TTC549 (cell line): ENCODE measurements at regions not wholly inside any gene's neighbourhood (a gene's known extent, or its start where the extent isn't known, plus 50 kb on each side); places are given as distances from the start of the nearest gene placed in this dataset.
"Not testable (repeated sequence)": the region's sequence is repeated elsewhere in the genome, so short reads cannot be mapped to it uniquely, and the experiment has no call there.

Experiments
- FAIRE-seq: peaks from 2 replicates; lab custom pipeline; 2012; peaks lifted over from hg19 to GRCh38; lab: Jason Lieb, UNC

DNA sequence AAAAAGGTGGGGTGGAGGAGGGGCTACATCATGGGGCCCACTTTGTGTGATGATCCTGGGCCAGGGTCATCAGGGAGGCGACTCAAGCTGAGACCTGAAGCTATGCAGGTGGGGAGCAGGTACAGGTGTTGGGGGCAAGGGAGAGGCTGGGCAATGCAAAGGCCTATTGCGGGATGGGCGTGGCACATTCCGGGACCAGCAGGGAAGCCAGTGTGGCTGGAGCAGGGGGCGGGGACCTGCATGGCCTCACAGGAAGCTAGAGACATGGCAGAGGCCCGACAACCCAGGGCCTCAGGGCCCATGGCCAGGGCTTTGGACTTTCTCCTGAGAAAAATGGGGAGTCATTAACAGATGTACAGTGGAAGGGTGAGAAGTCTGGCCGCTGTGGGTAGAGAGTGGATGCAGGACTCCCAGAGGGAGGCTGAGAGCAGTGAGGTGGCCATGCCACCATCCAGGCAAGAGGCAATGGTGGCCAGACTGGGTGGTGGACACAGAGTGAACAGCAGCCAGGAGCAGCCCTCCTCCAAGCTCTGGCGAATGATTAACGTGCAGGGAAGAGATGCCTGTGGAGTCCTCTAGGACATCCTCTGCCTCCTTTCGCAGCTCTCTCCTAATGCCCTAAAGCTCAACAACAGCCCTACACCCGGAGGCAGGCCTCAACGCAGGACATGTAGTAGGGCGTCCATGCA, 122.6 kb upstream of the ATP2B2 start:
- FAIRE-seq, result no peak

DNA sequence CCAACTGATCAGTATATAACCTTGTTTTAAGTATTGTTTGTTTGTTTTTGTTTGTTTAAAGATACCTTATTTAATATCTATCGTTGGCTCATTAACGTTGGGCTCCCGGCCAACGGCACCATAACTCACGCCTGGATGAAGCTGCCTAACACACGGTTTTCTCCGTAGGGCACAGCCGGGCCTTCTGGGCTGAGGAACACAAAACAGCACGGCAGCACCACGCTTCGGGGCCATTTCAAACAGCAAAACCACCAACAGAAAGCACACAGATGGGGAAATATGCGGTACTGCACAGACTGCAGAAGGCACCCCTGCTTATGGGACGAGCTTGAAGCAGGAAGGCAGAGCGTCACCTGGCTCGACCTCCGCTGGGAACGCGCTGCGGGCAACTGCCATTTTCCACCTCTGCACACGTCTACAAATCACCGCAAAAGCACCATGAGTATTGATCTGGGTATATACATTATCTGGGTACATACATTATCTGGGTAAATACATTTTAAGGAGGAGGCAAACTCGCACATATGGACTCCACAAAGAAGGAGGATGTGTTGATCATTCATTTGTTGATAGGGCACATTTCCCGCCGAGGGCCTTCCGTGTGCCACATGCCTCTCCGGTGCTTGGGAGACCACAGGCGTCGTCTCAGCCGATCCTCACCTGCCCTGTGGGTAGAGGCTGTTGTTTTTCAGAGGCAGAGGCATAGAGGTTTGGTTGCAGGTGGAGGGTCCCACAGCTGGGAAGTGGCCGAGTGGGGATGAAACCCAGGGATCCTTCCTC, 123.7 kb upstream of the ATP2B2 start:
- FAIRE-seq, result no peak

DNA sequence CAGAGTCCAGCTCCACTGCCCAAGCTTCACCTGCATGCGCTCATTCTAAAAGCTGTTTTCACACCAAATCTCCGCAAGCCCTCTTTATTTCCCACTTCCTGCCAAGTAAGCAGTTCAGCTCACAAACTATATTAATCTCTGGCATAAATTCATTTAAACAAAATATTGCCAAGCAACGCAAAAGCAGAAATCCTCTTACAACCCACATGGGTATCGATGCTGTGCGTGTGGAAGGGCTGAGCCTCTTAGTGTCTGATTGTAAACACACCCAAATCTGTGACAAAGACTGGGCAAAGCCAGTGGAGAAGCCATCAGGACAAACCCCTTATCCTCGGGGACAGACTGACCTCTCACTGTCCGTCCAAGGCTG, 124.3 kb upstream of the ATP2B2 start:
- FAIRE-seq, result no peak

DNA sequence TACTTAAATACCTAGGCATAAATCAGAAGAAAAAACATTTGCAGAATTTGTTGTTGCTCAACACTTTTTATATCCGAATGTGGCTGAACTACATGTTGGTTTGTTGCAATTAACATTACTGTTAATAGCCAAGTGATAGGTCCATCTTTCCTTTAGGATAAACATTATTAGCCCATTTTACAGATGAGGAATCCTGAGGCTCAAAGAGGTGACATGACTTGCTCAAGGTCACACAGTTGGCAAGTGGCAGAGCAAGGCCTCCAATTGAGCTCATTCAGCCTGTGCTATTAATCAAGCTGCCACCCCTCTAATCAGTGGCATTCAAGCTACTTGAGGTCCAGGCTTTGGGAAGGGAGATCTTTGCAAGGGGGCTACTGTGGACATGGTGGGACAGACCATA, 125.8 kb upstream of the ATP2B2 start:
- FAIRE-seq, result no peak

- no peak for FAIRE-seq
Measured at GRCh38 chr3:10632125-10632524, 126.7 kb upstream of the ATP2B2 start.

- no peak for FAIRE-seq
Measured at GRCh38 chr3:10632741-10633140, 127.4 kb upstream of the ATP2B2 start.

DNA sequence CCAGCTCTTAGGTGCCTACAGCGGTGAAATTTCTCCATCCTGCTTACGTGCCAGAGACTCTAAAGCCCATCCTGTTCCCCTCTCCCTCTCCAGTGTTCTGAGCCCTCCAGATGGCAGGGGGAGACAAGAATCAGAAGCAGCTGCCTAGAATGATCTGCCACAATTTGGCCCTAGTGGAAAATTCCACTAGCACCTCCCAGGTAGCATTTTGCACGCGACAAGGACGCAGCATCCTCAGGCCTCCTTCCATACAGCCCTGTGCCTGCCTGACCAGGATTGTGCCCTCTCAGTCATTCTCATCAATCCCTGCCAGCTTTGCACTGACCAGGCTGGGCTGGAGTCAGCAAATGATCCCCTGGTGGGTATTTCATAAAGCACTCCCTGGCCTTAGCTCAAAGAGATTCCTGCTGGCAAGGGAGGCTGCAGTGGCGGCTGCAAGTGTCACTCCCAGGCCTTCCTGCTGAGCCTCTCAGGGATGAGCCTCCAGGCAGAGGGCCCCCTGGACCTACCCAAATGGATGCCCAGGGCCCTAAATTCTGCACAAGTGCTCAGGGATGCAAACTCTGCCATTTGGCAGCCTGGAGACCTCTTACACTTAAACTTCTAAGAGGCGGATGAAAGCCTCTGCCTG, 130.2 kb upstream of the ATP2B2 start:
- no peak for FAIRE-seq

GRCh38 chr3:10637342-10637741, 132.0 kb upstream of the ATP2B2 start:
- FAIRE-seq, result no peak

- no peak for FAIRE-seq
Measured at GRCh38 chr3:10638466-10638865, 133.1 kb upstream of the ATP2B2 start.

DNA sequence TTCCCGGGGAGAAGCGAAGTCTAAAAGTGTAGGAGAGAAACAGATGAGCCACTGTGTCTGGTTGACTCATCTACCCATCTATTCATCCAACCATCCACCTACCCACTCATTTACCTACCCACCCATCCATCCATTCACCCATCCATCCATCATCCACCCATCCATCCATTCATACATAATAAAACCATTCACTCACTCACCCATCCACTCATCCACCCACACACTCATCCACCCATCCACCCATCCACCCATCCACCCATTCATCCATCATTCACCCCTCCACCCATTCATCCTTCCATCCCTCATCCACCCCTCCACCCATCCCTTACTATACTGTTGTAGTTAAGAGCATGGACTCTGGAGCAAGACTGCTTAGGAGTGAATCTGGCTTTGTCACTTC, 136.4 kb upstream of the ATP2B2 start:
- FAIRE-seq, result no peak

GRCh38 chr3:10644189-10644588, 138.8 kb upstream of the ATP2B2 start:
- FAIRE-seq, result no peak

GRCh38 chr3:10645800-10646199, 140.4 kb upstream of the ATP2B2 start:
- FAIRE-seq, result no peak

DNA sequence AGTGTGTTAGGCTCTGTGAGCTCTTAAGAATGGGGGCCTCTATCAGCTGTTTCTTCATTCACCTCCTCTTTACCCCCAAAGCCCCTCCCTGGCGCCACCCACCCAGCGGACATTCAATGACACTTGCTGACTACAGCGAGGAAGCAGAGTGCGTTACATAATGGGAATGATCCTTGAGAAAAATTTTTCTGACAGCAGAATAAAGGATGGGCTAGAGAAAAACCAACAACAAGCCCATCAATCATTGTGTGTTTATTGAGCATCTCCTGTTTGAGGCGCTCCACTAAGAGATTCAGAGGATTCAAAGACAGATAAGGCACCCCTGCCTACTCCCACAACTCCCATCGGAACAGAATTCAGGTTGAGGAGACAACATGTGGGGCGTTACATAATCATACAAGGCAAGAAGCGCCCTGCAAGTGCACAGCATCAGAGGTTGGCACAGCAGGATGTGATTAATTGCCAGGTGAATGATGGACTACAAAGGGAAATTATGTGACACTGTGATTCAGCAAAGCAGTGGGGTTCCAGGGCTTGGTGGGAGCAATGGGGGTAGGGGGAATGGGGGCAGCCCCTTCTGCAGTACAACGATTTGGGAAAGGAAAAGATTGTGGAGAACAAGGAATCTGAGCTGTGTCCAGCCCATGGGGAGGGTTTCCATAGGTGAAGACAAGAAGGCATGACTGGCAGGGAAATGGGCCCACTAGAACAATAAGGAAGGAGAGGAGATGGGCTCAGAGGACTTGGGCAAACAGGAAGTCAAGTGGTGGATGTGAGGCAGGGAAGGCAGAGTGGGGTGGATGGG, 141.3 kb upstream of the ATP2B2 start:
- FAIRE-seq, result no peak

GRCh38 chr3:10647376-10647775, 142.0 kb upstream of the ATP2B2 start:
- no peak for FAIRE-seq

- FAIRE-seq, result no peak
Measured at GRCh38 chr3:10648181-10648580, 142.8 kb upstream of the ATP2B2 start.

GRCh38 chr3:10649463-10649862, 144.1 kb upstream of the ATP2B2 start:
- not testable (repeated sequence) for FAIRE-seq

DNA sequence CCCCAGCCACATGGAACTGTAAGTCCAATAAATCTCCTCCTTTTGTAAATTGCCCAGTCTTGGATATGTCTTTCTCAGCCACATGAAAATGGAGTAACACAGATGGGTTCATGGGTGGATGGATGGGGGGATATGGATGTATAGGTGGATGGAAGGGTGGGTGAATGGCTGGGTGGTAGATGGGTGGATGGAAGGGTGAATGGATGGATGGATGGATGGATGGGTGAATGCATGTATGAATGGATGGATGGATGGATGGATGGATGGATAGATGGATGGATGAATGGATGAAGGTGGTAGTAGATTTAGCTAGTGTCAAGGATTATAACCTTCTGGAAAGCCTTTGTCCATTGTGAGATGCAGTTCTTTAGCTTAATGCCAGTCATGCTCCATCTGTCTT, 146.1 kb upstream of the ATP2B2 start:
- FAIRE-seq, result no peak

DNA sequence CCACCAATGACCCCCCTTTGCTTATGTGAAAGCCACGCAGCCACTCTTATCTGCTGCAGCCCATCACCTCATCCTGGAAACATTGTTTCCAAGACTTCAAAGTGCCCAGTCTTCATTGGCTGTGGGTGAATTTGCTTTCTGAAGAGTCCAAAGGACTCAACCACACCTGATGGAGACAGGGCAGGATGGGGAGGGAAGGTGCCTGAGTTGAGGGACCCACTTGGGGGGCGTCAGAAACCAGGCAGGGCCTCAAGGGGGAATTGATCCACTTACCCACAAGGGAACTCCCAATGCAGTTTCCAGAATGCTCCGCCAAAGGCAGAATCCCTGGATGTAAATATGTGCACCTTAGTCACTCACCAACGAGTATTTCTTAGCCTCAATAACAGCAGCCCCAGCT, 147.9 kb upstream of the ATP2B2 start:
- no peak for FAIRE-seq

GRCh38 chr3:10653866-10654611, 148.7 kb upstream of the ATP2B2 start:
- FAIRE-seq, result no peak

GRCh38 chr3:10655105-10655504, 149.7 kb upstream of the ATP2B2 start:
- no peak for FAIRE-seq

DNA sequence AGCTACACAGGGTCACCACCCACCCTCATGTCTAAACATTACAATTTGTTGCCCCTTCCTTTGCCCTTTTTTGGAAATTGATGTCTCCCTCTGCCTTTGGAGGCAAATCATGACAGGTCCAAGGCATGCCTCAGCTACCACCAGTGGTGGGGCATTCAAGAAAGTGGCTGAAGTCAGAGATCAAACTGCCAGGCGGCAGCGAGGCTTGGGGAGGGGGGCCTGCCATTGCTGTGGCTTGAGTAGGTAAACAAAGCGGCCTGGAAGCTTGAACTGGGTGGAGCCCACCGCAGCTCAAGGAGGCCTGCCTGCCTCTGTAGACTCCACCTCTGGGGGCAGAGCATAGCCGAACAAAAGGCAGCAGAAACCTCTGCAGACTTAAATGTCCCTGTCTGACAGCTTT, 152.0 kb upstream of the ATP2B2 start:
- FAIRE-seq, result not testable (repeated sequence)

DNA sequence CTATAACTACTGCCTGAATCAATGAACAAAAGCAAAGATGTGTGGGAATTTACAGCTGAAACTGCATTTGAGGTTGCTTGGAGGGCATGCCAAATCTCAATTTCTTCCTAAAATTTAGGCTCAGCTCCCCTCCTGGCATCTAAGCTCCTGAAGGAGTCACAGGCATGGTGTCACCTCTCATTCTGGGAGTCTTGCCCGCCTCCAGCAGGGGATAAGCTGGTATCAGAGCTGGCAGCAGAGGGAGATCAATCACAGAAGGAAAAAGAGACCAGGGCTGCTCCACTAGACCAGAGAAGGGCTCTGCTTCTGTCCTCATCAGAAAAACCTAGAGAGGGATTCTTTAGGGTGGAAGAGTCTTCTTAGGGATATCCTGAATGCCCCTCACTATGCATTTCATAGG, 150.4 kb upstream of the SLC6A11 start:
- FAIRE-seq, result no peak
